ENCODE measurements at regions not wholly inside any gene's neighbourhood (a gene's known extent, or its start where the extent isn't known, plus 50 kb on each side); places are given as distances from the start of the nearest gene placed in this dataset.

DNA sequence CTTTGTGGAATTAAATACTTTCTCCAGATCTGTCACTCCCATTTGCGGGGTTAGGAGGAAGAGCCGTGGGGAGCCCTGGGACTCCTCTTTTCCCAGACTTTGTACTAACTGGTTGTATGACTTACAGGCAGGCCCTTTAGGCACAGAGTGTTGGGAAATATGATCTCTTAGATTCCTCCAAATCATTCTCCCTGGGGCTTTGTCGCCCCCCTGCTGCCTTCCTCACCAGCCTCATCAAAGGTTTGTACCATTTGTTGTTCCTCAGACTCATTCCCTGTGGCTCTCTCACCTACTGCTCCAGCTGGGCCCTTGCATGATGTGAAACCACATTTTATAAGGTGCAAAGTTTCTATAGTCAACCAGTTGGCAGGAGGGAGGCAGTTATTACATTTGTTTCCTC is 56.4 kb downstream of the CRYGS start:
- DNase-seq (ENCODE audit: low read depth in 2 of 2): no peak

DNA sequence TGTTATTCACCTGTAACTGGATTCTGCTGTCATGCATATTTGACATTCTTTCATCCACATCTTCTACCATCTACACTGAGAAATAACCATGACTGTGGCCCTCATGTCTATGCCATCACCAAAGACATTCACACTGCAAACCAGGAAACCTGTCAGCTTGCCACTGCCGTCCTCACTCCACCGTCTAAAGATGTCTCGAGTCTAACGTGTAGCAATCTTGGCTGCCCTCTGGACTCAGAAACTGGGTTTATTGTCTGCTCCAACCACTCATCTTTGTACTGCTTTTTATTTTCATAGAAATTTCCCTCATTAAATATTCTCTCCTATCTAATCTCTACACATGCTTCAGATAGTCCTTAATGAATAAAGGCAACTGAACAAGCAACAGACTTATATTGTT is 57.1 kb downstream of the CRYGS start:
- no peak for DNase-seq (ENCODE audit: low read depth in 2 of 2)

DNA sequence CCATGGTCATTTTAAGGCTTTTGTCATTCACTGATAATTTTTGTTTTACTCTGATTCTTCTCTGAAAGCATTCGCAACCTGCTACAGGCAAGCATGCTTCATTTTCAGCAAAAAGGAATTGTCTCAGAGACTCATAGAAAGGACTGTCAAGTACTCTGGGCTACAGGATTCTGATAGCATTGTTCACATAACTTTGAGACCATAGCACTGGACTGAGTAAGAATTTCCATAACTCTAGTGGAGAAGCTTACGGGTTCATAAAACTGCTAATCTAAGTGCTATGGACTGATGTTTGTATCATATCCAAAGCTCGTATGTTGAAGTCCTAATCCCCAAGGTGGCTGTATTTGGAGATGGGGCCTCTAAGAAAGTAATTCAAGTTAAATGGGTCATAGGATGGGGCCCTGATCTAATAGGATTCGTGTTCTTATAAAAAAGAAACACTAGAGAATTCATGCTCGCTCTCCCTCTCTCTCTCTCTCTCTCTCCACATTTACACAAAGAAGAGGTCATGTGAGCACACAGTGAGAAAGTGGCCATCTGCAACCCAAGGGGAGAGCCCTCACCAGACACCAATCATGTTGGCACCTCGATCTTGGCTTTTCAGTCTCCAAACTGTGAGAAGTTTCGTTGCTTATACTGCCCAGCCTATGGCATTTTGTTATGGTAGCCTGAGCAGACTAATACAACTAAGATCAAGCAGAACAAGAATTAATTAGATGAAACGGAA is 60.4 kb downstream of the CRYGS start:
- no peak for DNase-seq (ENCODE audit: low read depth in 2 of 2)

DNA sequence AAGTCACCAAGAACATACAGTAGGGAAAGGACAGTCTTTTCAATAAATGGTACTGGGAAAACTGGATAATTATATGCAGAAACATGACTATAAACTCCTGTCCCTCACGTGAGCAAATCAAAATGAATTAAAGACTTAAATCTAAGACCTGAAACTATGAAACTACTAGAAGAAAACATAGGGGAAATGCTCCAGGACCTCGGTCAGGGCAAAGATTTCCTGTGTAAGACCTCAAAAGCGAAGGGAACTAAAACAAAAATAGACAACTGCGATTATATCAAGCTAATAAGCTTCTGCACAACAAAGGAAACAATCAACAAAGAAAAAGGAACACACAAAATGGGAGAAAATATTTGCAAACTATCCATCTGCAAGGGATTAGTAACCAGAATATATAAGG is 62.7 kb downstream of the CRYGS start:
- no peak for DNase-seq (ENCODE audit: low read depth in 2 of 2)

DNA sequence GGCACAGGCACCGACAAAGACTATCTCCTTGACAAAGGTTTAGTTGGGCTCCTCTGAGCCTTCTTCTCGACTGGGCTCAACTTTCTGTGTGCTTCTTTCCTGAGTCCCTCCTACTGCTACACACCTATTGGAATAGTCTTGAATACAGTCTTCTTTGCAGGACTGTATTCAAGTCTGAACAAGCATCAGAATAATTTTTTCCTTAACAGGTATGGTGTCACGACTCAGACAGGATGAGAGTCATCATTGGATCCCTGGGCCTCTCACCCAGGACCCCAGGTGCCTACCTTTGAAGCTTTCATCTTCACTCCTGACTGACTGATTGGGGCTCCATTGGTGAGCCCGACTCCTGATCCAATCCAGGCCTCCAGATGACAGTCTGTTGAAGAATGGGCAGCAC is 66.3 kb downstream of the CRYGS start:
- DNase-seq (ENCODE audit: low read depth in 2 of 2): no peak

DNA sequence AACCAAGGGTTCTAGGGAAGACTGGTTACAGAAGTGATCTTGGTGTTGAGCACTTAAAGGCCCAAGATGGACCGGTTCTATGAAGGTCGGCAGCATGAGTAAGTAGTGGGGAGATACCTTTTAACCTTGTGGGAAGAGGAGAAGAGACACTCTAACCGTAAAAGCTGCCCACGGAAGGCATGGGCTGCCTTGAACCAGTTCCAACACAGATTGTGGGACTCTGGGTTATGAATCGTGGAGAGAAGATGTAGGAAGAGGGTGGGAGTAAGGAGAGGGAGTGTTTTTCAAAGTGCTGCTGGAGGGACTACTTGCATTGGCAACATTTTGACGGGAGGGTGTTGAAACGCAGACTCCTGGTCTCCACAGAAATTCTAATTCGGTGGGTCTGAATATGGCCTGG is 67.1 kb downstream of the CRYGS start:
- DNase-seq (ENCODE audit: low read depth in 2 of 2): no peak

DNA sequence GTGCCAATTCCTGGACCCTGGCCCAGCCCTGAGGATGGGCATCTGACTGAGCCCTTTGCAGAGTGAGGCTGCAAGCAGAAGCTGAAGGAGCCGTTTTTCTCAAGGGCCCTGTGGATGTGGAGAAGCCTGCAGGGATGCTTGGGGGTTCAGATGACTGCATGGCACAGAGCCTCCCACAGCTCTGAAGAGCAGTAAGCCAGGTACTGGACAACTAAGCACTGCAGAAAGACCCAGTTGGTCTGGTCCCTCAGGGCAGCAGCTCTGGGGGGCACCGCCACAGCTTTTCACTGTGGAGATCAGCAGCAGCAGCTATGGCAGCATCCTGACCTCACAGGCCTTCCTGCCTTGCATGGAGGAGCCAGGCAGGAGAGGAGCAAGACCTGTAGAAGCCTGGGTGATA is 67.6 kb downstream of the CRYGS start:
- DNase-seq (ENCODE audit: low read depth in 2 of 2): no peak

DNA sequence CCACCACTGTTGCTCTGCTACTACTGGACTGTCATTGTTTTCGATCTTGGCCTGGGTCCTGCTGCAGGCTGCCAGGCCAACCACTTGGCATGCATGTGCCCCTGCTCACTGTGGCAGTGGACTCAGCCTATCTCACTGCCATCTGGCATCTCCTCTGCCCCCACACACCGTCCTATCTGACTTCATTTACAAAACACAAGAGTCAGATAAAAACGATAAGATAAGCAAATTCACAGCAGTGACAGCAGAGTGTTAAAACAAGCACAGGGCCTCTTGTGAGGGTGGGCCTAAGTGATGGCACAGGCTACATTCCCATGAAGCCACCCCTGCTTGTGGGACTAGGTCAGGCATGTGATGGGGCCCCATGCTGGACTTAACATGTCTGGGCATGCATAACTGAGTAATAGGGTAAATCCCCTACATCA is 68.1 kb downstream of the CRYGS start:
- DNase-seq (ENCODE audit: low read depth in 2 of 2): no peak

DNA sequence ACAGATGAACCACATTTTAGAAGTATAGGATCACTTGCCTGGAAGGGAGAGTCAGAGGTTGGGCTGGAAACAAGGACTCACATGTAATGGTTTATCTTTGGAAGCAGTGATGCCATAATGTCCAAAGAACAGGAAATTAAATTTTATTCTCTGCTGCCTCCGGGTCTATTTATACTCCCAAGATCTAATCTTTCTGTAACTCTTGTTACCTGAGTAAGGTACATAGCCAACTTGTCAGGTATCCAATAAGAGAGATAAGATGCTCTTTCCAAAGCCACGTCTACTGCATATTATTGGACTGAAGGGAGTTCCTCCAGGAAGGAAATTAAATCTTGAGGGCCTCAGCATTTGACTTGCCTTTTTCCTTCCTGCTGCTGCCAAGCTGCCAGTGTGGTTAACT is 71.0 kb downstream of the CRYGS start:
- no peak for DNase-seq (ENCODE audit: low read depth in 2 of 2)

DNA sequence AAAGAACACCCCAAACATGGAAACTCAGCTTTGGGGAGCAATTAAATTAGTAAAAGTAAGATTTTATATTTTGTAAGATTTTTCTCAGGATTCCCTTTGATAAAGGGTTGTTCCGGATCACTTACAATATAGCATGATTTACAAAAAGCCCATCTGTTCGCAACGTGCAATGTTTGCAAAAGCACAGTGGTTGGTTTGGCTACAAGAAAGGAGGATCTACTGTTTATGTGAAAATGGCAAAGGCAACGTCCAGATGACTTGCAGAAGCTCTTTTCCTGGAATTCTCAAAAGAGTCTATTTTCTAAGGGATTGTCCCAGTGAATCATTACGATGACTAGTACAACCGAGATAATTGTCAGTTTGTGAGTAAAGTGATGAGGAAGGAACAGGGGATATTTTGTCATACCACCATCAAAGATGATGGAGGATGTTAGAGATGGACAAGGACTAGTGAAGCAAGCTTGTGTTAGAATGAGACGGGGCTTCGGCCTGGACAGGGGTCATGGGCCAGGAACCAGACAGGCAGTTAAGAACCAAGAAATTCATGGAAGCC is 71.6 kb downstream of the CRYGS start:
- DNase-seq (ENCODE audit: low read depth in 2 of 2): no peak

DNA sequence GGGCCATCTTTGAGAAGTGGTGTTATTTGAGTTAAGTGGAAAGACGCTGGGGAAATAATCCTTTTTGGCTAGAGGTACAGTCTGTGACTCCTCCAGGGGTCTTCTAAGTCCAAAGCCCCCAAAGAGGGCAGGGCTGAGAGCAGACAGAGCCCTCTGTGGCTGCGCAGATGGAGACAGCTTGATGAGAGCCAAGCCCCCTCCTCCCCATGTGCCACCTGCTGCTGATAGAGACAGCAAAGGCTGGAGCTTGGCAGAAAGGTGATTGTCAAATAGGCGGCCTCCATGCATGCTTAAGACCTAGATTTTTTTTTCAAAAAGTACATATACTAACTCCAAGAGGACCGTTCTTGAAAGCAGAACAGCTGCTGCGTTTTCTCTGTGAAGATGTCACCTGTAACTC is 72.4 kb downstream of the CRYGS start:
- no peak for DNase-seq (ENCODE audit: low read depth in 2 of 2)

DNA sequence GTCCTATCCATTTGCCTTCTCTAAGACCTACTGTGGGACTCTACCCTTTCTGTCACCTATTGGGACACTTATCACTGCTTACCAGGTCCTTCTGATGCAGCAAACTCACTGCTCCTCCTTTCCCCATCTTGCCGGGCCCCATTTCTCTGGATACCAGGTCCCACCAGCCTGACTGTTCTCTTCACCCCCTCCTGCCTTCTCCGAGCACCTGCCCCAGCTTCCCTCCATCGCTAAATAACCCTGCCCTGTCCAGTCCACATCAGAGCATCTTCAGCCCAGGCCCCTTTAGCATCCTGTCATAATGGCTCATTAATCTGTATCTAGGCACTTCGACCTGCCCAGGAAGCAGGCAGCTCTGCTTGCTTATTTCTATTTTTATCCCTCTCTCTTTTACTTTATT is 74.7 kb downstream of the CRYGS start:
- DNase-seq (ENCODE audit: low read depth in 2 of 2): no peak

DNA sequence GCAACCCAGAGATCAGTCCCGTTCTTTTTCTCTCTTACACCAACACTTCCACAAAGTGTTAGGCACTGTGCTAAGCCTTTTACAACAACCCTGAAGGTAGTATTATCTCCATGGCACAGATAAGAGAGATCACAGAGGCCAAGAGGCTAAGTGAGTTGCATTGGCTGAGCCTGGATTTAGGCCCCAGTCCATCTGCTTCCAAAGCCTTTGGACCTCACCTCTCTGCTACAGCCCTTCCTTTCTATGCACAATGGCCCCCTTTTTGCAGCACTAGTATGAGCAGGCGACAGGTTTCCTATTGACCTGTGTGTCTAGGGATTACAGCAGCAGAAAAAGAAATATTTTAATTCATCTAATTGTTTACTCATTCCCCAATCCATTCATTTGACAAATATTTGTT is 76.2 kb downstream of the CRYGS start:
- DNase-seq (ENCODE audit: low read depth in 2 of 2): no peak

DNA sequence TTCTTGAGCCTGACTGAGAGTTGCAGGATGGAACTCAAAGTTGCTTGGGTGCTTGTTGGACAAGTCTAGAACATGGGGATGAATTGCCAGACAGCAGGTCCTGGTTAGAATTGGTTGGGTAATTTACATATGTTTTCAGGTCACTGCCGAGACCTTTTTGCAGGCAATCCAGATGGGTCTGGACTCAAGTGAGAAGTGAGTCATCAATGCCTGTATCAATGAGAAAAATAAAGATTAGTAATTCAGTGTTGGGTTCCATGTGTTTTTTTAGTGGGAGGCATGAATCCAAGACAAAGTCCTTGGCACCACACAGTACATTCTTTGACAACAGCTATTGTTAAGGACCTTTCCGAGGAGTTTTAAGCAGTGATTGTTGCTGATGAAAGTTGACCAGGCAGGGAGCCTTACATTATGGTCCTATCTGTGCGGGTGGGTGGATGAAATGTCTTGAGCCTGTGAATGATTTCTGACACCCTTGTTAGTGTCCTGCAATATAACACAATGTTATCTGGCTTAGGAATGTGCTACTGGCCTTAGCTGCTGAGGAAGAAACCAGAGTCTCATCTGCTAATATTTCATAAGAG is 77.7 kb downstream of the CRYGS start:
- DNase-seq (ENCODE audit: low read depth in 2 of 2): no peak

DNA sequence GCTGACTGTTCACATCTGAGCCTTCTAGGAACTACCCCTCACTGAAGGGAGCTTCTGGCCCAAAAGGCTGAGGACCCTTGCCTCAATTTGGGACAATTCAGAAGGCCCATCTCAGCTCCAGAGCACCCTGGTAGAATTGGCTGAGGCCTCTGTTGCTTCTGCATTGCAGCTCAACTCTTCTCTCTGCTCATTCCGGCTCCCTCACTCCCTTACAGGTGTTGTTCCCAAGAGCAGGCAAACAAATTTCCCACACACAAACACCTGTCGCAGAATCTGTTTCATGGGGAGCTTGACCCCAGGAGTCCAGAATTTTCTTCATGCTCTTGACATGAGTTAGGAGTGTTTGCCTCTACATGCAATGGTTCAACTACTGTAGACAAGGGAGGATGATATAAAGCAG is 78.7 kb downstream of the CRYGS start:
- DNase-seq (ENCODE audit: low read depth in 2 of 2): no peak

DNA sequence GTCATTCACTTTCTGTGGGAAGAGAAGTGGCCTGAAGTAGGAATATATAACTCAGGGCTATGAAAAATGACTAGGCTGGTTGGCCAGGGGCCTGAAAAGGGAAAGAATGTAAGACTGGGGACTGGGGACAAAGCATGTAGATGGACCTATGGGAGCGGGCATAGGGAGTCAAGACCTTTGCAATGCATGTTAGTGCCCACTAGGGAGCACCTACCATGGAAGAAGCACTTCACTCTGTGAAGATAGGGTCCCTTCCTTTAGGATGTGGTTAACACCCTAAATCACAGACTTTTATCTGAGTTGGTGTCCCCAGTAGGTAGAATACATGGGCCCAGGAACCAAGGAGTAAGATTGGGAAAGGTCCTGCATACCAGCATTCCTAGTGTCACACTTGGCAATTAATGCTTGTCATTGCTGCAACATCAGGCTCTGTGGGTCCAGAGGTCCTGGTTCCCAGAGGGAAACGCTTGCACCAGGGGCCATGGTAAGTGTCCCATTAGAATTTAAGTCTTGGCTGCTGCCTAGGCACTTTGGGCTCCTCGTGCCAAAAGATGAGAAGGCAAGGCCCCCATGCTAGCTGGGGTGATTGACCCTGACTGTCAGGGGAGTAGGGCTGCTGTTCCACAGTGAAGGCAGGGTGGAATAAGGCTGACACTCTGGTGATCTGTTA is 79.6 kb downstream of the CRYGS start:
- no peak for DNase-seq (ENCODE audit: low read depth in 2 of 2)

DNA sequence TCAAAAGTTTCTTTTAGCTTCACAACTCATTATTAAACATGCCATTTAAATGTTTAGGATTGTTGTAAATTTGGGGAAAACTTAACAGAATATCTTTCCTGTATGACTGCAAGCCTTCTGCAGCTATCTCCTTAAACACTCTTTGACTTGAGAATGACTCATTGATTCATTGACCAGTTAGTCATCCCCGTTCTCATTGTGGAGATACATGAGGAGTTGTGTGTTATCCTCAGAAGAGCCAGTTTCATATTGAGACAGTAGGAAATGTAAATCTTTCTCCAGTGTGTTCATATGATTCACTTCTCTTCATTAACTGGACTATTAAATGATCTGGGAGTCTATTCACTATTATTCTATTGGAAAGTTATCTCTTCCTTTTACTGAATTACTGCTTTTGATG is 83.0 kb downstream of the CRYGS start:
- no peak for DNase-seq (ENCODE audit: low read depth in 2 of 2)

DNA sequence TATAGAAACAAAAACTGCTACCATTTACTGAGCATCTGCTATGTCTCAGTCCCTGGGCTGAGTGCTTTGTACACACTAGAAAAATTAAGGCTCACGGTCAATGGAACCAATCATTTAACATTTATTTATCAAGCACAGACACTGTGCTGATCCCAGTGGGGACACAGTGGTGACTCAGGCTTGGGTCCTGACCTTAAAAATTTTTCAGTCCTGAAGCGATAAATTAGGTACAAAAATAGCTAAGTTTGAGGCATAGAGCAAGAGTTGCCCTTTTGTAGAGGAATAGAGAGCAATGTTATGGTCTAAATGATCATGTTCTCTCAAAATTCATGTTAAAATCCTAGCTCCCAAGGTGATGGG is 85.1 kb downstream of the CRYGS start:
- DNase-seq (ENCODE audit: low read depth in 2 of 2): no peak

DNA sequence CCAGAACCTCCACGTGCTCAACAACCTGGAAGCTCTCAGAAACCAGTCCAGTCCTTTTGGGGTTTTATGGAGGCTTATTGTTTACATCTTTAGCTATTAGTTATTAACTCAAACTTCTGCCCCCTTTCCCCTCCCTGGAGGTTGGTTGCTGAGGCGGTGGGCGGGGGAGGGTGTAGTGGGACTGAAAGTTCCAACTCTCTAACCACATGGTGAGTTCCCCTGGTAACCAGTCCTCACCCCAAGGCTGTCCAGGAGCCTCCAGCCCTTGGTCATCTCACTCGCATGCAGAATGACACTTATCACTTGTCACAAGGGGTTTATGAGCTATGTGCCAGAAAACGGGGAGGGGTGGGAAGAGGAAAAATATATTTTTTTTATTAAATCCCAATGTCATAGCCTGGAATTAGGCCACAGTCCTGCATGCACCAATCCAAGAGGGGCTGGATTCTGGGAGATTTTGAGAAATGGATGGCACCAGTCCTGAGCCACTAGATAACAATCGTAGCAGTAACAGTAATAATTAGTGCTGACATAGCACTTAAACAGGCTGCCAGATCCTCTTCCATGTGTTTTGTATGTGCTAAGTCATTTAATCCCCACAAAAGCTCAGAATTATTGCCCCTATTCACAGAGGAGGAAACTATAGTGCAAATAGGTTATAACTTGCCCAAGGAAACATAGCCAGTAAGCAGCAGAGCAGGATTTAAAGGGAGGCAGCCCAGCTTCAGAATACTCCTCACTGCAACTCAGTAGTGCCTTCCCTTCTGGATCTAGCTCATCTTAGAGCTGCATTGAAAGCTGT is 85.7 kb downstream of the CRYGS start:
- no peak for DNase-seq (ENCODE audit: low read depth in 2 of 2)

DNA sequence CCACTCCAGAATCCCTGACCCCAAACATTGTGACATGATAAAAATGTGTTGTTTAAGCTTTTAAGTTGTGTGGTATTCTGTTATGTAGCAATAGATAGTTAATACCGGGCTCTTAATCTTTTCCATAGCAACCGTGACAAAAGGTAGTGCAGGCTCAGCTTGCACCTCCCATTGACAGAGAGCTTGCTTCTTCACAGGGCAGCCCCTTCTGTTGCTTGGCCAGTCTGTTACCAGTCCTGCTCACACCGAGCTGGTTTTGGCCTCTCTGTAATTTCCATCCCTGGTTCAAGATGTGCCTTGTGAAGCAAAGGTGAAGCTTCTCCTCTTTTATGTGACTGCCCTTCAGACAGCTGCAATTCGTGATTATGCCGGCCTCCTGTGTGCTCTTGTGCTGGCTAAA is 86.9 kb downstream of the CRYGS start:
- DNase-seq (ENCODE audit: low read depth in 2 of 2): no peak

DNA sequence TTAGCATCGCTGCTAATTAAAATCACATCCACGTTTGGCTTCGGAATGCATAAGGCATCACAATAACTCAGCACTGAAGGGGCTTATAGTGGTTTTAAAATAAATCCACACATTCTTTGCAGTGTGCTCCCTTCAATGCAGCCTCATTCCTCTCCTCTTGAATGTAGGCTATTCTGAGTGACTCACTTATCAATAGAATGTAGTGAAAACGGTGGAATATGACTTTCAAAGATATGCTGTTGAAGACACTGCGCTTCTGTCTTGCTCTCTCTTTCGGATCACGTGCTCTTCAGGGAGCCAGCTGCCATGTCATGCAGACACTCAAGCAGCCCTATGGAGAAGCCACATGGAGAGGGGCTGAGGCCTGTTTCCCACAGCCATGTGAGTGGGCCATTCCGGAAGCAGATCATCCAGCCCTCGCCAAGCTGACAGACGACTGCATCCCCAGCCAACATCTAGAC is 87.4 kb downstream of the CRYGS start:
- DNase-seq (ENCODE audit: low read depth in 2 of 2): no peak

Measured in stimulated activated CD4-positive, alpha-beta T cell treated with anti-CD3 and anti-CD28 coated beads, Interleukin-15, amount 100 ng/mL, for 48 hours (primary cell).